ENCODE measurements at regions not wholly inside any gene's neighbourhood (a gene's known extent, or its start where the extent isn't known, plus 50 kb on each side); places are given as distances from the start of the nearest gene placed in this dataset.

GRCh38 chr2:36172824-36173223, 182.8 kb upstream of the CRIM1 start:
- Histone ChIP-seq H3K27me3 (ENCODE audit: control insufficient read depth in 4 of 4, insufficient read depth in 4 of 4, low read length in 3 of 4) (no peaks in the 10 kb centered on the region), H3K36me3 (ENCODE audit: control insufficient read depth in 4 of 4, insufficient read depth in 3 of 4, low read depth in 1 of 4, low read length in 3 of 4) (no peaks in the 10 kb centered on the region), H3K27ac (ENCODE audit: low read depth in 1 of 2, low read length in 2 of 2) (no peak overlapping the region), H3K9me3 (ENCODE audit: control insufficient read depth in 4 of 4, low read length in 3 of 4) (no peaks in the 10 kb centered on the region), H3K4me3 (ENCODE audit: low read depth in 1 of 3, low read length in 3 of 3) (no peak overlapping the region), H3K4me1 (ENCODE audit: control insufficient read depth in 4 of 4, insufficient read depth in 4 of 4, low read length in 3 of 4) (peaks cover 0 to 2% (median 0%) of the 10 kb centered on the region in 4 donors), H3K9ac (ENCODE audit: low read depth in 1 of 2, low read length in 2 of 2) (no peak overlapping the region)
- 85% methylated on average over 5 of the region's 5 CpGs for WGBS
- DNase-seq (ENCODE audit: low spot score), result no peak
- no peak for TF ChIP-seq ZBTB33 (IDR thresholded peaks at IDR 0.05)
- no peak for TF ChIP-seq MAX (IDR thresholded peaks at IDR 0.05)
- no peak for TF ChIP-seq GABPA (IDR thresholded peaks at IDR 0.05 in 1 of 2, conservative IDR thresholded peaks at IDR 0.05 in 1 of 2)
- TF ChIP-seq HNF4A (conservative IDR thresholded peaks at IDR 0.05), result no peak
- no peak for TF ChIP-seq REST (IDR thresholded peaks at IDR 0.05)
- TF ChIP-seq JUND (IDR thresholded peaks at IDR 0.05), result no peak
- TF ChIP-seq EGR1 (IDR thresholded peaks at IDR 0.05; ENCODE audit: low read depth in 2 of 2), result no peak
- no peak for TF ChIP-seq TAF1 (conservative IDR thresholded peaks at IDR 0.05)
- no peak for TF ChIP-seq RXRA (IDR thresholded peaks at IDR 0.05)
- no peak for TF ChIP-seq FOXA2 (IDR thresholded peaks at IDR 0.05)
- no peak for TF ChIP-seq CTCF (IDR thresholded peaks at IDR 0.05; ENCODE audit: low read depth, low read length, missing input control)
- TF ChIP-seq ATF3 (IDR thresholded peaks at IDR 0.05), result no peak
- TF ChIP-seq RAD21 (IDR thresholded peaks at IDR 0.05), result no peak

GRCh38 chr2:36170805-36171204, 184.8 kb upstream of the CRIM1 start:
- no peaks in the 10 kb centered on the region for H3K27me3 ChIP-seq (ENCODE audit: control insufficient read depth in 4 of 4, insufficient read depth in 4 of 4, low read length in 3 of 4)
- TF ChIP-seq YY1 (IDR thresholded peaks at IDR 0.05) (no peak), ZBTB33 (IDR thresholded peaks at IDR 0.05) (no peak), REST (IDR thresholded peaks at IDR 0.05) (no peak), GABPA (IDR thresholded peaks at IDR 0.05 in 1 of 2, conservative IDR thresholded peaks at IDR 0.05 in 1 of 2) (no peak), HNF4G (IDR thresholded peaks at IDR 0.05) (no peak), ATF3 (IDR thresholded peaks at IDR 0.05) (no peak)
- H3K9me3 ChIP-seq (ENCODE audit: control insufficient read depth in 4 of 4, low read length in 3 of 4), result no peaks in the 10 kb centered on the region
- H3K27ac ChIP-seq (ENCODE audit: low read depth in 1 of 2, low read length in 2 of 2), result no peak overlapping the region
- no peak overlapping the region for H3K9ac ChIP-seq (ENCODE audit: low read depth in 1 of 2, low read length in 2 of 2)
- no peak for DNase-seq (ENCODE audit: low spot score)
- H3K4me3 ChIP-seq (ENCODE audit: low read depth in 1 of 3, low read length in 3 of 3), result no peak overlapping the region
- H3K36me3 ChIP-seq (ENCODE audit: control insufficient read depth in 4 of 4, insufficient read depth in 3 of 4, low read depth in 1 of 4, low read length in 3 of 4), result no peaks in the 10 kb centered on the region
- H3K4me1 ChIP-seq (ENCODE audit: control insufficient read depth in 4 of 4, insufficient read depth in 4 of 4, low read length in 3 of 4), result peaks cover 0 to 5% (median under 1%) of the 10 kb centered on the region in 4 donors
- 49% methylated on average over 2 of the region's 2 CpGs for WGBS
